ENCODE measurements at regions not wholly inside any gene's neighbourhood (a gene's known extent, or its start where the extent isn't known, plus 50 kb on each side); places are given as distances from the start of the nearest gene placed in this dataset.

DNA sequence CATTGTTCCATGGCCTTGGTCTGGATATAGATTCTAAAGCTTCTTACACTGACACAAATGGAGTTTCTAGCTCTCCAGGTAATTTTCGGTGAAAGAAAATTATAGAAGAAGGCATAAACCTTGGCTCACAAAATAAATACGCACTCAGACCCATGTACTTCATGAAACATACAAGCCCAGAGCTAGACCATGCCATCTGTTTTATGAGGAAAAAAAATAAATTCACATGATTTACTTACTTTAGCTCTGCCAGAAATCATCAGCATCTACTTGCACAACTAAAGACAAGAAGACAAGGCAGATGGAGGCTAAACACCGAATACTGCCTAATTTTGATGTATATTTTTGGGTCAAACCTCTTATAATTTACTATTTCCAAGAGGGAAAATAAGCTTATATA, 197.4 kb upstream of the KLF14 start:
- no peak for DNase-seq (ENCODE audit: low read depth)

DNA sequence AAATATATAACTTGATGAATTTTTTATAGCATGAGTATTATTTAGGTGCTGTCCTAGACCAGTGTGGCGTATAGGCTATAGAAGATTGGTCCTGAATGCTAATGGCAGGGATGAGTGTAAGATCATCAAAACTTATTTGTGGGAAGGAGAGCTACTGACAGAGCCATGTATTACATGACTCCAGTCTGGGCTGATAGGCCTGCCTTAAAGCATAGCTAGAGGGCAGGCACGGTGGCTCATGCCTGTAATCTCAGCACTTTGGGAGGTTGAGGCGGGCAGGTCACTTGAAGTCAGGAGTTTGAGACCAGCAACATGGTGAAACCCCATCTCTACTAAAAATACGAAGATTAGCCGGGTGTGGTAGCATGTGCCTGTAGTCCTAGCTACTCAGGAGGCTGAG, 198.1 kb upstream of the KLF14 start:
- no peak for DNase-seq (ENCODE audit: low read depth)

DNA sequence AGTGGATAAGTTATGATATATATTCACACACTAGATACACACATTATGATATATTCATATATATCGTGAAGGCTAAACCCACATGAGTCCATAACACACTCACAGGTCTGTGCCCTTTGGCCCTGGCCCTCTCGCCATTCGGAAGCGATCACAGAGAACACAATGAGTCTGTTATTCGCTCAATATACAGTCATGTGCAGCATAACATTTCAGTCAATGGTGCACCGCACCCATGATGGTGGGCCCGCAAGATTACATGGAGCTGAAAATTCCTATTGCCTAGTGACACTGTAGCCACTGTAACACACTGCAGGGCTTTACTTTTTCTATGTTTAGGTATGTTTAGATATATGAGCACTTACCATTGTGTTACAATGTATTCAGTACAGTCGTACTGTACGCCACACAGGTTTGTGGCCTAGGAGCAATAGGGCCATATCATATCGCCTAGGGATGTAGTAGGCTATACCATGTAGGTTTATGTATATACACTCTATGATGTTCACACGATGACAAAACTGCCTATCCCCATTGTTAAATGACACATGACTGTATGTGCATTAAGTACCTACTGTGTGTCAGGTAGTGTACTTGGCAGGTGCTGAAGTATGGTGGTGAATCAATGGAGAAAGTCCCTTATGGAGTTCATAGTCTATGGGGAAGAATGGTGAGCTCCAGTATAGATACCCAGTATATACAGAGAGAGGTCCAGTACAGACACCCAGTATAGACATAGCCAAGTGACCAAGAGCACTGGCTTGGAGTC, 198.8 kb upstream of the KLF14 start:
- no peak for DNase-seq (ENCODE audit: low read depth)

DNA sequence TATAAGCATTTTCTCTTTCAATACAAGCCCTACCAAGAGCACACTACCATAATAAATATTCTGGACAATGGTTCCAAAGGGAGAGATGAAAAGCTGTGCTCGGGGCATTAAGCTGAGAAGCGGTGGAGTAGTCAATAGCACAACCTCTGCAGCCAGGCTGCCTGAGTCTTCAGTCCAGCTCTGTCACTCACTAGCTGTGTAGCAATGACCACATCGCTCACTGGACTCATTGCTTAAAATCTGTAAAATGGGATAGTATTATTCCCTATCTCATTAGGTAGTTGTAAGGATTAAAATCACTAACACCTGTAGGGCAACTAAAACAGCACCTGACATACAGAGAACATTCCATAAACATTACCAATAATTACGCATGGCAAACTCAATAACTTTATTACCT, 199.9 kb upstream of the KLF14 start:
- no peak for DNase-seq (ENCODE audit: low read depth)

DNA sequence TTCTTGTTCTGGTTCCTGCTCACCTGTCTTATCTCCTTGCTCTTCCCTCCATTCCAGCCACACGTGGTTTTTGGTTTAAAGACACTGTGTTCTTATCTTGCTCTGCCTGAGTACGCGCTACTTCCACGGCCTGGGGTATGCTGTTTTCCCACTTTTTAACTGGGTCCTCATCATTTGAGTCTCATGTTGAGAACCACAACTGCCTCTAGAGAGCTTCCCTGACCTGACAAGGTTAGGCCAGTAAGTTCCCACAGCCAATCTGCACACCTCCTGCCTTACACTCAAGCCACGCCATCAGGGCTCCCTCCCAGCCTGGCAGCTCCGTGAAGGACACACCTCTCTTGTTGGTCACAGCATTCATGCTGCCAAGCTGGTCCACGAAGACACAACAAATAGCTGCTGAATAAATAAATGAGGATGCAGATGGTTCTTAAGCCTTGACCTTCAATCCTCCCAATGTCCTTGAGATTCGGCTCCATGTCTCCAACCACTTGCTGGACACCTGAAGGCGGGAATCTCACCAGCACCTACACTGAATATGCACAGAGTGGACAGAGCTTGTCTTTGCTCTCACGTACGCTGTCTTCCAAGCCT, 201.7 kb upstream of the KLF14 start:
- DNase-seq (ENCODE audit: low read depth) = no peak

DNA sequence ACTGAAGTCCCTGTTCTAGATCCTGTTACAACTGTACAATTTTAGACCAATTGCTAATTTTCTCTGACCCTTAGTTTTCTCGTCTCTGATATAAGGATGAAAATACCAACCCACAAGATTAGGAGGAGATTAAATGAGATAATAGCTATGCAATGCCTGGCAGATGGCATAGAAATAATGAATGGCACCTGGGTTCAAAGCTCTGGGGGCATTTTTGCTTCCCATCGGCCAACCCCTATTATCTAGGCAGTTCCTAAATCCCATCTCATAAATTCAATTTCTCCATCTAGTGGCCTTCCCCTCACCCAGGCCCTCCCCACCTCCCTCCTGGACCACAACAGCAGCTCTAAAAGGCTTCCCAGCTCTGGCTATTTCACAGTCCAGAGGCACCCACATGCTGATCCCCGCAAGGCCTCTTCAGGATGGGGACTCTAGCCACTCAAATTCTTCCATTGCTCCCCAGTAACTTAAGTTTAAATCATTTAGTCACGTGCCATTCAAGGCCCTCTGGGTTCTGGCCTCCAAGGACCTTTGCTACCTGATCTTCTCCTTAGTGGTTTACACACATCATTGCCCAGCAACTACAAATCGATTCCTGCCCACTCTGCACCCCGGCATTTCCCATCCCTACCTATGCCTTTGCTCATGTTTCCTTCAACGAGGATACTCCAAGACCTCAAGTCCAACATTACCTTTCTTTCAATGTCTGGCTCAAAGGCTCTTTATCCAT, 202.4 kb upstream of the KLF14 start:
- no peak for DNase-seq (ENCODE audit: low read depth)

DNA sequence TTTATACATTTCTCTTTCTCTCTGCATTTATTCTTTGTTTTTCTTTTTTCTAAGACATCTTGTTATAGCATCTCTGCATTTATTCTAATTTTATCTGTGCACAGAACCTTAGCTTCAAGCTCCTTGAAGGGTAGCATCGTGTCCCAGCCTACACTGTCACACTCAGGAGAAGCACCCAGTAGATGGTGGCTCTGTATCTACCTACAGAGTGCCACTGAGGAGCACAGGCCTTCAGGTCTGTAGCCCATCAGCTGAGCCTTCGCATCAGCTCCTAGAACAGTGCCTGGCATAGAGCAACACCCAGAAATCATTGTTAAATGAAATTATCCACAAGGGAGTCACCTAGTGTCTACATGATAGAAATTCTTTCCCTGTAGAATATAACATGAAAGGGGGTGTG, 203.0 kb upstream of the KLF14 start:
- no peak for DNase-seq (ENCODE audit: low read depth)

DNA sequence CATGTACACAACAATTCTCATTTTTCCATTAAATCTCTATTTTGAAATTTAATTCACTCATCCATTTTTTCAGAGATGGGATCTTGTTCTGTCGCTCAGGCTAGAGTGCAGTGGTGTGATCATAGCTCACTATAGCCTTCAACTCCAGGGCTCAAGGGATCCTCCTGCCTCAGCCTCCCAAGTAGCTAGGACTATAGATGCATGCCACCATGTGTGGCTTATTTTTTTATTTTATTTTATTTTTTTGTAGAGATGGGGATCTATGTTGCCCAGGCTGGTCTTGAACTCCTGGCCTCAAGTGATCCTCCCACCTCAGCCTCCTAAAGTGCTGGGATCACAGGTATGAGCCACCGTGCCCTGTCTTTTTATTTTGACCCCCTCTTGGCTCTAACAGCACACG, 203.8 kb upstream of the KLF14 start:
- DNase-seq (ENCODE audit: low read depth) = no peak

DNA sequence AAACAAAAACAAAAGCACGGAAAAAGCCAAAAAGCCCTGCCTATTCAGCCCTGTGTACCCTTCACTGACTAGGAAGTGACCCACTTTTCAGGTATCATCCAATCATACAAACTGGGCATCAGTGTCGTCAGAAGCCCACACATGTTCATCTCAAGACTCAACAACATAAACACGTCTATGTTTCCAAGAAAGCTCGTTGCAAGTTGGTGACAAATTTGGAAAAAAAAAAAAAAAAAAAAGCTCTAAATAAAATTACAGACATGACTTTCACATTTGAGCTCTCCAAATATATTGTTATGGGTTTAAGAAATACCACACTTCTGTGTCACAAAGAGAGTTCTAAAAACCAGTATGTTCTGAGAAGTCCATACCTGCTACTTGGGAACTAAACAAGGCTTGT, 204.7 kb upstream of the KLF14 start:
- DNase-seq (ENCODE audit: low read depth) = no peak

DNA sequence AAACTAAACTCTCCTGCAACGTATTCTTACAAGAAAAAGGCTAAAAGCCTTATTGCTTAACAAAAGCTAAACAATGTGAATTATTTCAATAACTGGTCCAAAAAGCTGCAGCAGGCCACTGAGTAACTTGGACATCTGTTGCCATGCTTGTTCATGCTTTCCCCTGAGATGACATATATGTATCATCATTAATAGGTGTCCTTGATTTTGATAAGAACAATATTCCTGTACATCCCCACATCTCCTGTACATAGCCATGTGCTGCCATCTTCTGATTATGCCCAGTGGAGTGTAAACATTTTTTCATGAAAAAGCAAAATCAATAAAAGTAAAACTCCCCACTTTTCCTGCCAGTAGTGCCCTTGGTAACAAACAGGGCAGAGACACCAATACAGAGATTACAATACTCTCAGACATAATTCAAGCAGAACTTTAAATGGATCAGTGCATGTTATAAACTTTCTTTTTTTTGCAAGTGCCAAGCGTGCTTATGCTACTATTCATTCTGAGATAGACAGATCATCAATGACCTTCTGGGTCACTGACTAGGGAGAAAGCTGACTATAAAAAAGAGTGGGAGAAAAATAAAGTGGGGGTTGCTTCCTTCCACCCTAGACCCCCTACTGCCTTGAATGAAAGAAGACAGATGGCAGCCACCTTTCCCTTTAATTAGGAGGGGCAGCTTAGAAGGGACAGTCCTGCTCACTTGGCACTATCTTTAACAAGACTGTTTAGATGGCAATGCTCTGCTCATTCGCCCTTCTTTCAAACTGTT, 205.5 kb upstream of the KLF14 start:
- no peak for DNase-seq (ENCODE audit: low read depth)

DNA sequence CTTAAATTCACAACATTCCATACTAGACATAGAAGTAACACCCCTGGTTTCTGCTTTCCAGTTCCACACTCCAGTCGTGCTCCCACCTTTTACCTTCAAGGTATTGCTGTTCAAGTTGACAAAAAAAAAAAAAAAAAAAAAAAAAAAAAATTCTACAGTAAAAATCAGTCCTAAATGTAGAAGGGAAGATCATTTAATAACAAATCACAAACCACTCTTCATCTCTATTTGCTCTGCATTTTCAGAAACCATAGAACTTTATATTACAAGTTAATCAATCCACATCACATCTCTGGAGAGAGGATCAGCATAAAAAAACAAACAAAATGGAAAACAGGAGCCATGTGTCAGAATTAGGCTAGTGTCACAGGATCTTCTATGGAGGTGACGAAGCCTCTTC, 206.3 kb upstream of the KLF14 start:
- no peak for DNase-seq (ENCODE audit: low read depth)

DNA sequence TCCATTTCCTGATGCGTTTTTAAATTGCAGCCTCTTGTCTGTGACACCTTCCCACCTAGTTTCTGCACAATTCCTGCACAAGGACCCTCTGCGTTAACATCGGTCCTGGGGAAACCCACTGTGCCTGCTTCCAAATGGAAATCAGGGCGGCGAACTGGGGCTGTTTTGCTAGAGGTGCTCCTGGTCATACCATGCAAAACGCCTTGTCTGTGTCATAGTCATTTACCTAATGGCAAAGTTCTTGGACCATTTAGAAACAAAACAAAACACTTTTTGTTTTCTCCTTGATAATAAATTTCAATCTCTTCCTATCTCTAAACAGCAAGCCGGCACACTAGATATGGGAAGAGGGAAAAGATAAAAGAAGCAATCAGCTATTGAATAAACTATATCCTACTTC, 206.9 kb upstream of the KLF14 start:
- no peak for DNase-seq (ENCODE audit: low read depth)

DNA sequence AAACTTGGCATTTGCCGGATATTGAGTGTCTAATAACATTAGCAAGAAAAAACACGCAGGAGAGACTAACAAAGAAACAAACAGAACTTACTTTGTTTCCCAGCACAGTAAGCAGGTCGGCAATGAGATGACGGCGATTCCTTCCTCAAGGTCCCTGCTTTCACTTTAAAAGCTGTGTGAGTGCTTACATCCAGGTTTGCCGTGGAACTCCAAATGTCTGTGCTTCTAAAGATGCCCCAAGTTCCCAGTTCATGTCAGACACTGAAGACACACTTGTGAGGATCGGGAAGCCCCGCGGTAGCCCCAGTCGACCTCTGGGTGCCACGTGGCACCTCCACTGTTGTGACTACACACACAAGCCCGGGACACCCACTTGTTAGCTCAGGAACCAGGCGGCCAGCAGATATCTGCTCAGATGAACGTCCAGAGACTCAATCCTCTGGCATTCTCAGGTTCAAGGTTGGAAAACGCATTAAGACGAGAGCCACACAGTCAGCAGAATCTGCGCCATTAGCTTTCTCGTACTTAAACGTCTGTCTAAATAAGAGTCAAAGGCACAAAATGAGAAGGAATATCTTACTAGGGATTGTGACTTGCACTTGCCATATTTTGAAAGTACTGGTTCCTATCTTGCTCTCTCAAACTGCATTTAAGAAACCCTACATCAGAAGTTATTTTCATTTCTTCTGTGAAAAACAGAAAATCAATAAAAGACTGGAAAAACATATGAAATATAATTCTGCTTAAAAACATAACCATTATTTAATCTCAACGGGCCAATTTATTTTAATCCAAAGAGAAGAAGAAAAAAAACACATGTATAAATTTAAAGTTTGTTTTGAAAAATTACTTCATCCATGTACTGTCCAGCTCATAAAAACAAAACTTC, 207.6 kb upstream of the KLF14 start:
- no peak for DNase-seq (ENCODE audit: low read depth)

DNA sequence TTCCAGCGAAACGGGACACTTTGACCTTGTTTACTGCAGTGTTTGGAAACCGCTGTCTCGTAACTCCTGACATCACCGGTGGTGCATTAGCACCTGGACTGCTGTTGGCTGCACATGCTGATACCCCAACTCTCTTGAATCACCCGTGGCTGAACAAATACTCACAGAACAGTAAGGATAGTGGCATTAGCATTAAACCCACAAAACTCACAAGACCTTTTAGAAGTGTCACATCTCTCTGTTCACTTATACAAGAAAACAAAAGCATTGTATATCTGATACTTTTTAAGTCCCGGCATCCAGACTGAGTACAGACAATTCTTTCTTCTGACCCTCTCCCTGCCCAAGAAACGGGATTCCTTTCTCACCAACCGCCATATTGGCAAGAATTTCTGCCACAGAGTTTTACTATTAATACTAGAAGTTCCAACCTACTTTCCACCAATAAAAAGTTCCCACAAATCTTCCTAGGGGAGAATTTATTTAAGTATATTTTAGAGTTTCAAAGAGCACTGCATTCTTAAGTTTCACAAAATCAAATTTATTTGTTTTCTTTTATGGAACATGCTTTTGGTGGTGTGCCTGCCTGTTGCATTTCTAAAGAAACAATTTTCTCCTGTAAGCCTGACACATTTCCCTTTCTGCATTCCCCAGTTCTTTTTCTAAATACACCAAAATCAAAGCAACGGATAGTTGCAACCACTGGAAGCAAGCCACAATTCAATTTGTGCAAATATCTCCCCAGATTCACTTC, 208.4 kb upstream of the KLF14 start:
- no peak for DNase-seq (ENCODE audit: low read depth)

DNA sequence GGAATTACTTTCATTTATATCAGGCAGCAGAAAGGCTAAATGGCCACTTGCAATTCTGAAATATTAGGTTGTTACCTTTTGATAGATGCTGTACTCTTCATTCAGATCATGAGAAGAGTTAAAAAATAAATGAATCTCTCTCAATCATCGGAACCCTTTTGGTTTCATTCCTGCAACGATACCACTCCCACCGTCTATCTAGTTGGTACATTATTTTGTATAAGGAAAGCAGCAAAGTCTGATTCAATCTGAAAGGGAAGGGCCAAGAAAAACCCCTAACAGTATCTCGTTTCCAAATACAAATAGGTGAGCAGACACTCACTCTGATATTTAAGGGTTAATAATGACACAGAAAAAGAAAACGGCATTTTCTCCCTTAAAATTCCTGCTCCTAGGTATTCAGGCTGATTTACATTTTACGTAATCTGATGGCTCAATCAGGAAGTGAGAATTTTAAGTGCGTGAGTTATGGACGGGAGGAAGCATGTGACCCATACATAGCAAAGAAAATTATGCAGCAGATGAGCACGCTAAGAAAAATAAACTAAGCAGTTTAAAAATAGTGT, 209.4 kb upstream of the KLF14 start:
- no peak for DNase-seq (ENCODE audit: low read depth)

DNA sequence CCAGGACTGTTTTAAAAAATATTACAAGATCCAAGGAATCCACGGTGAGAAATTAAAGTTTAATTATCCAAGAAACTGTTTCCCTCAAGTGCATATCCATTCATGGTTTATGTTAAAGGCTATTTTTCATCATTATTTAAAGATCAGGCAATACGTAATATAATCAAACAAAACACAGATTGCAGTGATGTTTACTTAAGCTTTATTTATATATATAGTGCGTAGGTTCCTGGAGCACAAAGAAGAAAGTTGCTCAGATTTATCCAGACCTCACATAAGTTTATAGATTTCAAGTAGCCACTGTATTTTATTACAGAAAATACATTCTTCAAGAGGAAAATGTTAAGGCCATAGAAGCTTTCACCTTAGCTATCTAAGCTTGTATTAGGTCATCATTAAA, 210.0 kb upstream of the KLF14 start:
- no peak for DNase-seq (ENCODE audit: low read depth)

DNA sequence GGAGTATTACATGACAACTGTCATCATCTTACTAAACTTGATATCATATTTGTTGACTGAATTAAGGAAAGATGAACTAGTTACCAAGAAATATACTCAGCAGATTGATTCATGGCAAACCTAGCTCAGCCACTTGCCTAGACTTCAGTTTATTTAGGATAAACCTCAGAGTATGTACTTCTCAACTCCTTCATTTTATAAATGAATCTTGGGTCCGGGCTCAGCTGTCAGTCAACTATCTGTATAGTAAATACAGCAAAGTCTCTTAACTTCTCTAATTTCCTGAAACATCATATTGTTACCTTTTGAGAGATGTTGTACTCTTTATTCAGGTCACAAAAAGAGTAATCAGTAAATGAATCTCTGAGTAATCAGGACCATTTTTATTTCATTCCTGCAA, 211.0 kb upstream of the KLF14 start:
- no peak for DNase-seq (ENCODE audit: low read depth)

DNA sequence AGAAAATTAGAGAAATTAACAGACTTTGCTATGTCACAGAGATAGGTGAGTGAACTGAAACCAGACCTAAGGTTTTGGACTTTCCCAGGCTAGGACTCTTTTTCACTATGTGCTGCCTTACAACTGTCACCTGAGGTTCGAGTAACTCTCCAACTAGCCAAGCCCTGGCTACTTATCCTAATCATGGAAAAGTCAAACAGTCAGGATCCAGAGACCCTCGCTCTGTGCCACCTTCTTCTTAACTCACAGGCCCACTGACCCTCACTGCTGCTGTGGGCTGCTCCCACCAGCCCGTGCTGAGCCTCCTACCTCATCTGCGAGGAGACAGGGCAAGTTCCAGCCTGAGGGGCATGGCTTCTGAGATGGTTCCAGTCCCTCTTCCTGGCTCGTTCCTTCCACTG, 211.4 kb upstream of the KLF14 start:
- DNase-seq (ENCODE audit: low read depth) = no peak

DNA sequence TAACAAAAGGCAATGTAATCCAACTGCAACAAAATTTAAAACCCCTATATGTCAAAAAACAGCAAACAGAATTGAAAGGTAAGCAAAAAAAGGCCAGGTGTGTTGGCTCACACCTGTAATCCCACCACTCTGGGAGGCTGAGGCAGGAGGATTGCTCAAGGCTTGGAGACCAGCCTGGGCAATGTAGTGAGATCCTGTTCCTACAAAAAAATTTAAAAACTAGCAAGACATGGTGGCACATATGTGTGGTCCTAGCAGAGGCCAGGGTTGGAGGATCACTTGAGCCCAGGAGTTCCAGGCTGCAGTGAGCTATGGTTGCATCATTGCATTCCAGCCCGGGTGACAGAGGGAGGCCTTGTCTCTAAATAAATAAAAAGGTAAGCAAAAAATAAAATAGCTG, 212.1 kb upstream of the KLF14 start:
- no peak for DNase-seq (ENCODE audit: low read depth)

DNA sequence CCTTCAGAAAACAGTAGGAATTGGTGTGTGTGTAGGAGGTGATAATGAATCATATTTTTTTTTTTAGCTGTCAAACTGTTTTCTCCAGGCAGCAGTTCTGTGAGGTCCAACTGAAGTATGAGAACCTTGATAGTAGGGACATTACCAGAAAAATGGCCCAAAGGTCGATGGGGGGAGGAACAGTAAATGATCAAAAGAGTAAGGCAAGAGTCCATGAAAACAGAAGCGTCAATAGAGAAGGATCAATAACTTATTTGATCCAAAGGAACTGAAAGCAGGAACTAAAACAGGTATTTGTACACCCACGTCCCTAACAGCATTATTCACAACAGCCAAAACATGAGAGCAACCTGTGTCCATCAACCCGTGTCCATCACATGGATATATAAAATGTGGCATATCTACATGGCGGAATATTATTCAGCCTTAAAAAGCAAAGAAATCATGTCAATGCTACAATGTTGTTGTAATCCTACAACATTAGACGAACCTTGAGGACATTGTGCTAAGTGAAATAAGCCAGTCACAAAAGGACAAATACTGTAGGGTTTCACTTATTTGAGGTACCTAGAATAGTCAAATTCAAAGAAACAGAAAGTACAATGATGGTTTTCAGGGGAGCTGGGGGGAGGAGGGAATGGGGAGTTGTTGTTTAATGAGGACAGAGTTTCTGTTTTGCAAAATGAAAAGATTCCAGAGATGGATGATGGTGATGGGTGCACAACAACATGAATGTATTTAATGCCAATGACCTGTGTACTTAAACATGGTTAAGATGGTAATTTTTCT, 214.0 kb upstream of the KLF14 start:
- DNase-seq (ENCODE audit: low read depth) = no peak

Measured in activated T-cell treated with anti-CD3 and anti-CD28 coated beads for 48 hours (primary cell).